Skeletal muscle cell (primary cell): ENCODE measurements at regions not wholly inside any gene's neighbourhood (a gene's known extent, or its start where the extent isn't known, plus 50 kb on each side); places are given as distances from the start of the nearest gene placed in this dataset.
A peak's percentile ranks its signal among the peaks of the same experiment; 100 is the strongest.

Source experiments
- DNase-seq: peaks from one replicate; pipeline ENCODE4 v3.0.0-alpha.2; 2010; ENCODE audit warnings: low read depth
- H3K4me3 ChIP-seq: 2 replicates; pipeline ENCODE4 v1.5.1; 2011; ENCODE audit warnings: low read depth, mild to moderate bottlenecking, control low read depth, low read length, moderate library complexity

DNA sequence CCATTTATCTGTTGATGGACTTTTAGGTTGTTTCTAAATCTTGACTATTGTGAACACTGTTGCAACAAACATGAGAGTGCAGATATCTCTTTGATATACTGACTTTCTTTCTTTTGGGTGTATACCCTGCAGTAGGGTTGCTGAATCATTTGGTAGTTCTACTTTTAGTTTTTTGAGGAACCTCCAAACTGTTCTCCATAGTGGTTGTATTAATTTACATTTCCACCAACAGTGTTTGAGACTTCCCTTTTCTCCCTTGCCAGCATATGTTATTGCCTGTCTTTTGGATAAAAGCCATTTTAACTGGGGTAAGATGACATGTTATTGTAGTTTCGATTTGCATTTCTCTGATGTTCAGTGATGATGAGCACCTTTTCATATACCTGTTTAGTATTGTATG is 330.0 kb downstream of the DDX10 start:
- no peak for DNase-seq
- no peak overlapping the region for H3K4me3 ChIP-seq

GRCh38 chr11:108997826-108998225 is 333.0 kb downstream of the DDX10 start:
- no peak overlapping the region for H3K4me3 ChIP-seq
- no peak for DNase-seq

GRCh38 chr11:109000531-109000930 is 335.7 kb downstream of the DDX10 start:
- DNase-seq: no peak
- H3K4me3 ChIP-seq: no peak overlapping the region

GRCh38 chr11:109001585-109001984 is 336.7 kb downstream of the DDX10 start:
- DNase-seq: no peak
- no peak overlapping the region for H3K4me3 ChIP-seq

GRCh38 chr11:109012991-109013390 is 348.1 kb downstream of the DDX10 start:
- H3K4me3 ChIP-seq: no peak overlapping the region

DNA sequence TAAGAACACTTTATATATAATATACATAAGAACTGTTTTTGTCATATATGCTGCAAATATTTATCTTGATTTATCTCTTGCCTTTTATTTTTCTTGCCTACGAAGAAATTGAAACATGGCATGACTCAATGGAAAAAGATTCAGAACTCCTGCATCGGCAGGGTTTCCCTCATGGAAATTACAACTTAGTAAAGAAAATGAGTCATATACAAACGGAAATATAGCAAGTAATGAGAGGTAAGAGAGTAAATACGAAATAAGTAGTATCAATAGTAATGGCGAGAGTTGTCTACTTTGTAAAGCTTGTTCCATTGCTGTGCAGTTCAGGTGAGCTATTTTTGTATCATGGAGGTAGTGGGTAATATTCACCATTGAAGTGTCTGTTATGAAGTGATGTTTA is 350.4 kb downstream of the DDX10 start:
- peak; percentile 36 for DNase-seq
- no peak overlapping the region for H3K4me3 ChIP-seq

More at GRCh38 chr11:109012991-109013390, 348.1 kb downstream of the DDX10 start:
- no peak for DNase-seq

DNA sequence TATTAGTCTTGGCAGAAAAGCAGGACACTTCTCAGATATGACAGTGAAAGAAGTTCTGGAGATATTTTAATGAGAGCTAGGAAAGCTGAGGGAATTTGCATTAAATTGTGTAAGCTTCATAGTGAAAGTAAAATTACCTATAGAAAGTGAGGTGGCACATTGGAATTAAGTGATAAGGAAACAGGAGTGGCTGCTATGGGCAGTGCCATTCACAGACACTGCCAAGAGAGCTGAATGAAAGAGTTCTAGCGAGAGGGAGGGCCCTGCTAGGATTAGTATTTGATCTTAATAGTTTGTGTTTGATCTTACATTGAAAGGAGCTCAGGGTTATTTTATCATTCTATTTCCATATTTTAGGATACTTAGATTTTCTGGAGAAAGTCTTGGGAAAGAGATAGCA is 351.9 kb downstream of the DDX10 start:
- no peak for DNase-seq
- no peak overlapping the region for H3K4me3 ChIP-seq

GRCh38 chr11:109017489-109017888 is 352.6 kb downstream of the DDX10 start:
- H3K4me3 ChIP-seq: no peak overlapping the region
- no peak for DNase-seq

DNA sequence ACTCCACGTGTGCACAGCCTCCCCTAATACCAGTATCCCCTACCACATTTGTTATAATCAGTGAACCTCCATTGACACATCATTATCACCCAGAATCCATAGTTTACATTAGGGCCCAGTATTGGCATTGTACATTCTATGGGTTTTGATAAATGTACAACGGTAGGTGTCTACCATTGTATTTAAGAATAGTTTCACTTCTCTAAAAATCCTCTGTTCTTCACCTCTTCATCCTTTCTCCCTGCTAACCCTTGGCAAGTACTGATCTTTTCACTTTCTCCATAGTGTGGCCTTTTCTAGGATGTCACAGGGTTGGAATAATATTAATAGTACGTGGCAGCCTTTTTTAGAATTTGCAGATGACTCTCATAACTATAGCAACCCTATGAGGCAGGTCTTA is 353.8 kb downstream of the DDX10 start:
- no peak overlapping the region for H3K4me3 ChIP-seq
- no peak for DNase-seq

- no peak for DNase-seq
- H3K4me3 ChIP-seq: no peak overlapping the region
Measured at GRCh38 chr11:109019342-109019936, 354.6 kb downstream of the DDX10 start.

GRCh38 chr11:109023036-109023435 is 358.2 kb downstream of the DDX10 start:
- DNase-seq: peak; percentile 43
- H3K4me3 ChIP-seq: no peak overlapping the region

DNA sequence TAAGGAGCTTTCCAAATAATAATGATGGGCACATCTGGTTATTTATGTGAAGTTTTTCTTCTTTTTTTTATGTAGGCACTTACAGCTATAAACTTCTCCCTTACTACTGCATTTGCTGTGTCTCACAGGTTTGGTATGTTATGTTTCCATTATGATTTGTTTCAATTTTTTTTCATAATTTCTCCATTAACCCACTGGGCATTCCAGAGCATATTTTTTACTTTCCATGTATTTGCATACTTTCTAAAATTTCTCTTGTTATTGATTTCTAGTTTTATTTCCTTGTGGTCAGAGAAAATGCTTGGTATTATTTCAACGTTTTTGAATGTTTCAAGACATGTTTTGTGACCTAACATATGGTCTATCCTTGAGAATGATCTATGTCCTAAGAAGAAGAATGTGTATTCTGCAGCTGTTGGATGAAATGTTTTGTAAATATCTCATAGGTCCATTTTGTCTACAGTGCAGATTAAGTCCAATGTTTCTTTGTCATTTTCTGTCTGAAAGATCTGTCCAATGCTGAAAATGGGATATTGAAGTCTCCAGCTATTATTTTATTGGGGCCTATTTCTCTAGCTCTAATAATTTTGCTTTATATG is 362.1 kb downstream of the DDX10 start:
- DNase-seq: no peak
- H3K4me3 ChIP-seq: no peak overlapping the region

DNA sequence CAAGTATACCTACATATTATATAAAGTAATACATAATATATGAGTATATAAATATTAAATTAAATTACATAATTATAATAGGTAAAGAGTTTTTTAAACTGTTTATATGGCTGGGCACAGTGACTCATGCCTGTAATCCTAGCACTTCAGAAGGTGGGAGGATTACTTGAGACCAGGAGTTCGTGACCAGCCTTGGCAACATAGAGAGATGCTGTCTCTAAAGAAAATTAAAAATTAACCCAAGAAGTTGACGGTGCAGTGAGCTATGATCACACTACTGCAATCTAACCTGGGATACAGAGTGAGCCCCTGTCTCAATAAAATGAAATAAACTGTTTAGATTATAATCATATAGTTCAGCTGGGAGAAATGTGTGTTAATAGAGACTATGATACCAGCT is 363.0 kb downstream of the DDX10 start:
- DNase-seq: no peak

DNA sequence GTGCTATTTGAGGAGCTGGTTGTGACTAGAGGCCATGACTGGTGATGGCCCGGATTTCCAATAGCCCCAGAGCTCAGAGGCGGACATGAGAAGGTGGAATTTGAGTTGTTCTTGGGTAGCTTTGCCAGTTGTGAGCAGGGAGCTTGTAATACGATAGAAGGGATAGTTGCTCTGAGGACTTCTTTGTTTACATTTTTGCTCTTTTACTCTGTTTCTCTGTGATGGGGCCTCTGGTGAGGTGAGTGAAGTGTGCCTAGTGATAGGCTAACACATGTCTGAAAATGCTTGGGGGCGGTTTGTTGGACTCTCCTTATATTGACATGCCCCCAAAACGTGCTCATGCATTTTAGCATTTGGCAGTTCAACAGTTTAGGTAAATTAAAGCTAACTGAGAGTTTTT is 365.1 kb downstream of the DDX10 start:
- H3K4me3 ChIP-seq: no peak overlapping the region
- no peak for DNase-seq

More for the DNA sequence above, 363.0 kb downstream of the DDX10 start:
- H3K4me3 ChIP-seq: no peak overlapping the region

- peak; percentile 94 for DNase-seq
- no peak overlapping the region for H3K4me3 ChIP-seq
Measured at GRCh38 chr11:109033627-109034338, 368.9 kb downstream of the DDX10 start.

DNA sequence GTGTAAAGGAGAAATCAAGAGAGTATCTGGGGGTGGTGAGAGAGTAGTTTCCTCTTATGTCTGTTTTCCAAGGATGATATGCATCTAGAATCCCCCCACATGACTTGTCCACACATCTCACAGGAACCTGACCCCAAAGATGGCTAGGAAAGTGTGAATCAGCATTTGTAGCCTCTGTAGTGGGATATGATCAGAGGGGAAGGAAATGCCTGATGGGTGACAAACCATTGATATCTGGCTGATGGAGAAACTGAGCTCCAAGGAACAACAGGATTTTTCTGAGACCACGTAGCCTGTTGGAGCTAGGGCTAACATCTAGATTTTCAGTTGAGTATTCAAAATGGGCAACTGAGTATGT is 369.4 kb downstream of the DDX10 start:
- no peak overlapping the region for H3K4me3 ChIP-seq
- DNase-seq: peak; percentile 32

DNA sequence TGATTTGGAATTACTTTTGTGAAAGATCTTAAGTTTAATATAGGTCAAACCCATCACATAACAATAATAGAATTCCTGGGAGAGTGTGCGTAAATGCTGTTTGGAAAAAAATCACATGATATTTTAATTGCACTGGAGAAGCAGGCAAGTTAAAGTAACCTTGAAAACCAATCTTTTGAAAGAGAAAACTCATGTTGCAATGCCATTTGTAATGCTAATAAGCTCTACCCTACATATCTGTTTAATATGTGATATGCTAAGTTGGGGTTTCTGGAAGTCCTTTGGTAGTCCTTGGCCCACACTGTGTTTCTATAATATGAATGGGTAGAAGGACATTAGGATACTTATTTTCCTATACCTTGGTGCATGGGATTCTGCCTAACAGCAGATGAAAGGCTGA is 370.4 kb downstream of the DDX10 start:
- no peak overlapping the region for H3K4me3 ChIP-seq
- no peak for DNase-seq

GRCh38 chr11:109036011-109036410 is 371.1 kb downstream of the DDX10 start:
- no peak for DNase-seq
- no peak overlapping the region for H3K4me3 ChIP-seq

- DNase-seq: peak; percentile 73
- H3K4me3 ChIP-seq: no peak overlapping the region
Measured at GRCh38 chr11:109037856-109038780, 373.2 kb downstream of the DDX10 start.

GRCh38 chr11:109039611-109040010 is 374.7 kb downstream of the DDX10 start:
- H3K4me3 ChIP-seq: no peak overlapping the region
- no peak for DNase-seq
